Neutrophil (primary cell): ENCODE measurements at regions not wholly inside any gene's neighbourhood (a gene's known extent, or its start where the extent isn't known, plus 50 kb on each side); places are given as distances from the start of the nearest gene placed in this dataset.

Source experiments
- H3K27ac ChIP-seq: fragments of 200-600 bp; sonication (generic); 2 replicates; pipeline ENCODE4 v1.5.1; 2016; ENCODE audit warnings: mild to moderate bottlenecking, moderate library complexity
- H3K27me3 ChIP-seq: fragments of 200-600 bp; sonication (generic); 2 replicates; pipeline ENCODE4 v1.6.0; 2016; ENCODE audit warnings: mild to moderate bottlenecking
- H3K36me3 ChIP-seq: fragments of 200-600 bp; sonication (generic); 2 replicates; pipeline ENCODE4 v1.5.1; 2017
- H3K4me1 ChIP-seq, 2 experiments: fragments of 200-600 bp in 1 of 2; sonication (generic) in 1 of 2; 1 replicate in 1 of 2; 2 replicates in 1 of 2; pipeline versions ENCODE4 v1.5.1 to v1.6.1; 2013 to 2016; ENCODE audit warnings: low read depth in 1 of 2, low read length in 1 of 2, mild to moderate bottlenecking in 1 of 2, moderate library complexity in 1 of 2; ENCODE audit not compliant: control insufficient read depth in 1 of 2, insufficient read depth in 1 of 2
- H3K4me3 ChIP-seq, 2 experiments: fragments of 200-600 bp in 1 of 2; sonication (generic) in 1 of 2; 1 replicate in 1 of 2; 2 replicates in 1 of 2; pipeline ENCODE4 v1.5.1; 2013 to 2016; ENCODE audit warnings: low read depth in 1 of 2, low read length in 1 of 2, mild to moderate bottlenecking in 1 of 2, moderate library complexity in 1 of 2
- H3K9me3 ChIP-seq: fragments of 200-600 bp; sonication (generic); 2 replicates; pipeline ENCODE4 v1.5.1; 2016
- TF ChIP-seq, protein P1 (sequence below): fragments of 200-600 bp; sonication (generic); IDR thresholded peaks from 2 replicates; pipeline ENCODE4 v1.5.1; 2016; ENCODE audit warnings: antibody characterized with exemption

DNA sequence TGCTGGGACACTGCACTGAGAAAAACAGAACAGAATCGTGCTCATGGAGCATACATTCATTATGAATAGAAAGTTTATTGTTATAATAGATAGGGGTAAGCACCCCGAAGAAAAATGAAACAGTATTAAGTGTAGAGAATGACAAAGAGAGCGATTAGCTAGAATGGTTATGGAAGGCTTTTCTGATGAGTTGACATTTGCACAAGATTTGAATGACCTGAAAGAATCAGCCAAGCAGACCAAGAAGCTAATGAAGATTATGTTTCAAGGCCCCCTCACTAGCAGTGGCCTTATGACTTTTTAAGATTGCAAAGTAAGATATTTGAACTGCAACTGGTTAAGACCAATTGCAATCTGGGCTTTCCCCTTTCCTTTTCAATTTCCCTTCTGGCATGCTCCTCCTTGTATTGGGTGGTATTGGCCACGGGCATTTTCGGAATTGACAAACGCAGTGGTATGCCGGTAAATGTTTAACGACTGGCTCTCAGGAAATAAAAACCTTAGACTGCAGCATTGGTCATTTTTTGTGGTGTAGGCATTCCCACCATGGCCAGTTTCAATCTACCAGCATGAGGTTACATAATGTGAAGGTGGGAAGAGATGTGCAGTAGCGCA, 120.0 kb upstream of the CITED2 start:
- no peak overlapping the region for H3K27ac ChIP-seq
- H3K4me3 ChIP-seq = no peak overlapping the region
- H3K9me3 ChIP-seq = no peaks in the 10 kb centered on the region
- no peaks in the 10 kb centered on the region for H3K27me3 ChIP-seq
- no peaks in the 10 kb centered on the region for H3K36me3 ChIP-seq
- H3K4me1 ChIP-seq = peaks cover 9 to 24% of the 10 kb centered on the region in 2 experiments
- TF ChIP-seq, protein P1, sequence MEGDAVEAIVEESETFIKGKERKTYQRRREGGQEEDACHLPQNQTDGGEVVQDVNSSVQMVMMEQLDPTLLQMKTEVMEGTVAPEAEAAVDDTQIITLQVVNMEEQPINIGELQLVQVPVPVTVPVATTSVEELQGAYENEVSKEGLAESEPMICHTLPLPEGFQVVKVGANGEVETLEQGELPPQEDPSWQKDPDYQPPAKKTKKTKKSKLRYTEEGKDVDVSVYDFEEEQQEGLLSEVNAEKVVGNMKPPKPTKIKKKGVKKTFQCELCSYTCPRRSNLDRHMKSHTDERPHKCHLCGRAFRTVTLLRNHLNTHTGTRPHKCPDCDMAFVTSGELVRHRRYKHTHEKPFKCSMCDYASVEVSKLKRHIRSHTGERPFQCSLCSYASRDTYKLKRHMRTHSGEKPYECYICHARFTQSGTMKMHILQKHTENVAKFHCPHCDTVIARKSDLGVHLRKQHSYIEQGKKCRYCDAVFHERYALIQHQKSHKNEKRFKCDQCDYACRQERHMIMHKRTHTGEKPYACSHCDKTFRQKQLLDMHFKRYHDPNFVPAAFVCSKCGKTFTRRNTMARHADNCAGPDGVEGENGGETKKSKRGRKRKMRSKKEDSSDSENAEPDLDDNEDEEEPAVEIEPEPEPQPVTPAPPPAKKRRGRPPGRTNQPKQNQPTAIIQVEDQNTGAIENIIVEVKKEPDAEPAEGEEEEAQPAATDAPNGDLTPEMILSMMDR = no peak

DNA sequence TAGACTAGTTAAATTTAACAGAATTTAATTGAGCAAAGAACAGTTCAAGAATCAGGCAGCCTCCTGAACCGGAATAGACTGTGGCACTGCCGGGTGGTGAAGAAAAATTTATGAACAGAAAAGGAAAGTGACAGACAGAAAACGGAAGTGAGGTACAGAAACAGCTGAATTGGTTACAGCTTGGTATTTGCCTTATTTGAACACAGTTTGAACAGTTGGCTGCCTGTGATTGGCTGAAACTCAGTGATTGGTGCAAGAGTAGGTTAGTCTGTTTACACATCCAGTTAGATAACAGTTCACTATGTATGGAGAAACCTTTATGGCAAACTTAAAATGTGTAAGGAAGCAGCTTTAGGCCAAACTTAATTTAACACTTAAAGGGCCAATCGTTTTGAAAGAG, 116.0 kb upstream of the CITED2 start:
- TF ChIP-seq, protein P1 = no peak
- Histone ChIP-seq H3K36me3 (no peaks in the 10 kb centered on the region), H3K9me3 (no peaks in the 10 kb centered on the region), H3K27ac (peak overlapping the region; percentile 81), H3K4me3 (peak overlapping the region; percentile 1 to 33), H3K27me3 (no peaks in the 10 kb centered on the region), H3K4me1 (peaks cover 9 to 24% of the 10 kb centered on the region in 2 experiments)

DNA sequence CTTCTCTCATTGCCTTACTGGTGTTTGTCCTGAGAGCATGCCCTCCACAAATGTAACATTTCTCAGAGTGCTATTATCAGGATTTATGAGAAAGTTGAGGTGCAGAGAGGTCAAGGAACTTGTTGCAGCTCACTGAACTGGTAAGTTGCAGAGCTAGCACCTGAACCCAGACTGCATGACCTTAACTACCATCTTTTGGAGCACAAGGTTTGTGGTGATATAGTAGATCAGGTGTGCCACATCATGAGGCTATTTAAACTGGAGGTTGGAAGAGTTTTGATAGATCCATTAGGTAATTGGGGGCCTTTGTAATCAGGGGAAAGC, 112.0 kb upstream of the CITED2 start:
- Histone ChIP-seq H3K36me3 (no peaks in the 10 kb centered on the region), H3K27ac (no peak overlapping the region), H3K9me3 (no peaks in the 10 kb centered on the region), H3K27me3 (no peaks in the 10 kb centered on the region), H3K4me3 (no peak overlapping the region), H3K4me1 (peaks cover 16 to 21% of the 10 kb centered on the region in 2 experiments)
- TF ChIP-seq, protein P1 = no peak

DNA sequence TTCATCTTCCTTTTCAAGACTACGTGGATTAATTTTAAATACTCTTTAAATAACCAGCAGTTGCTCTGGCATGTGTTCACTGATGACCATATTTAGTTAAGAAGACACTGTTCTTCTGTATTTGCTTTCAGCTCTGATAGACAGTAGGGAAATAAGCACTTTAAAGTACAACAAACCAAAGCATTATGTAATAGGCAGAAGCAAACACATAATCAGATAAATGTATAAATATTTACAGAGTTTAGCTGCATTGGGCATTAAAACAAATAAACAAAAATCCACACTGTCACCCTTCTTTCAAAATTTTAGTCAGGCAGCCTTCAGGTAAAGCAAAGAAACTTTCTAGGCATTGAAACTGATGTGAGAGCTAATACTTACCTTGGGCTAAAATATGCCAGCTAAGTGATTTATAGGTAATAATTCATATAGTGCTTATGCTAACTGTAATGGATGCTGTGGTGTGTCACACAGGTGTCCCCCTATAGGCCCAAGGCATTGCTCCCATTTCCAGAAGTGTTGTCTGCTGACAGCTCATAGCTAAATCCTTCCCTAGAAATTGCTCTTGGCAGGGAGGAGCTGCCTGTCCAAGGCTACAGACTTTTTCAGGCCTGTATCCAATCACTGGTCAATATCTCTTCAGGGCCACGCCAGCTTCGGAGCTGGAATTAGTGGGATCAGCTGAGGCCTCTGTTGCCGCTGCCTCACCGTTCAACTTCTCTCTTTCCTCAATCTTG, 111.5 kb upstream of the CITED2 start:
- H3K4me3 ChIP-seq = no peak overlapping the region
- H3K4me1 ChIP-seq = peaks cover 13 to 16% of the 10 kb centered on the region in 2 experiments
- TF ChIP-seq, protein P1 = no peak
- H3K9me3 ChIP-seq = no peaks in the 10 kb centered on the region
- H3K27ac ChIP-seq = no peak overlapping the region
- H3K27me3 ChIP-seq = no peaks in the 10 kb centered on the region
- H3K36me3 ChIP-seq = no peaks in the 10 kb centered on the region

DNA sequence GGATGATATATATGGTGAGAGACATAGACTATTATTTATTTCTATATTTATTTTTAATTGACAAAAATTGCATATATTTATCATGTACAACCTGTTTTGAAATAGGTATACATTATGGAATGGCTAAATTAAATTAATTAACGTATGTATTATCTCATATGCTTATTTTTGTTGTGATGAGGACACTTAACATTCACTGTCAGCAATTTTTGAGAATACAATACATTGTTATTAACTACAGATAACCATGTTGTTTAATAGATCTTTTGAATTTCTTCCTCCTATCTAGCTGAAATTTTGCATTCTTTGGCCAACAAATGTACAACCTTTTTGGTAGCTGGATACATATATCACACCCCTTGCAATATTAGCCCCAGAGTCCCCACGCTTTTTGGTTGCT, 110.7 kb upstream of the CITED2 start:
- Histone ChIP-seq H3K36me3 (no peaks in the 10 kb centered on the region), H3K4me1 (peaks cover 8 to 9% of the 10 kb centered on the region in 2 experiments), H3K4me3 (no peak overlapping the region), H3K27ac (no peak overlapping the region), H3K27me3 (no peaks in the 10 kb centered on the region), H3K9me3 (no peaks in the 10 kb centered on the region)
- TF ChIP-seq, protein P1 = no peak
